ENCODE measurements at regions not wholly inside any gene's neighbourhood (a gene's known extent, or its start where the extent isn't known, plus 50 kb on each side); places are given as distances from the start of the nearest gene placed in this dataset.

DNA sequence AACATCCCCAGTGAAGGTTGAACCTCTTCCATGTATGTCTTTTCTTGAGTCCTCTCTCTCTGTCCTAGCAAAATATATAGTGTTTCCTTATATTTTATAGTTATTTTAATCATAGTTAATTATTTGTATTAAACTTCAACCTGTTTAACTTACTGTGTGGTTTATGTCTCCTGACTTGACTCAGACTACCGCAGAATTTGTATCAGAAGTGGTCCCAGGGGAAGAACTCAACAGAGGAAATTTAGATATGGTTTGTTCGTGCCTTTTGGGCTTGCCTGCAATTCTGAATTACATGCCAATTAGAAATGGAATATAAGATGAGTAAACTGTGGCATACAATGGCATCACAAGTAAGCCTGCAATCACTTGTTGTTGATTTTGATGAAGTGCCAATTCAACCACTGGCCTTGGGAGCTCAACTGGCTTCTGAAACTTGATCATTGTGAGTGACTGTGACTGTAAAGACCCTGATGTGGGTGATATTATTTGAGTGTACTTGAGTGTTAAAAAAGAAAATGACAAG lies 1459.5 kb upstream of the PCDH20 start:
- ATAC-seq (no peak), DNase-seq (no peak)
- no peaks in the 10 kb centered on the region for H3K36me3 ChIP-seq (ENCODE audit: low read depth)
- intact Hi-C loops (cut with DNase I, micrococcal nuclease): no loop called here
- TF ChIP-seq, protein P1, sequence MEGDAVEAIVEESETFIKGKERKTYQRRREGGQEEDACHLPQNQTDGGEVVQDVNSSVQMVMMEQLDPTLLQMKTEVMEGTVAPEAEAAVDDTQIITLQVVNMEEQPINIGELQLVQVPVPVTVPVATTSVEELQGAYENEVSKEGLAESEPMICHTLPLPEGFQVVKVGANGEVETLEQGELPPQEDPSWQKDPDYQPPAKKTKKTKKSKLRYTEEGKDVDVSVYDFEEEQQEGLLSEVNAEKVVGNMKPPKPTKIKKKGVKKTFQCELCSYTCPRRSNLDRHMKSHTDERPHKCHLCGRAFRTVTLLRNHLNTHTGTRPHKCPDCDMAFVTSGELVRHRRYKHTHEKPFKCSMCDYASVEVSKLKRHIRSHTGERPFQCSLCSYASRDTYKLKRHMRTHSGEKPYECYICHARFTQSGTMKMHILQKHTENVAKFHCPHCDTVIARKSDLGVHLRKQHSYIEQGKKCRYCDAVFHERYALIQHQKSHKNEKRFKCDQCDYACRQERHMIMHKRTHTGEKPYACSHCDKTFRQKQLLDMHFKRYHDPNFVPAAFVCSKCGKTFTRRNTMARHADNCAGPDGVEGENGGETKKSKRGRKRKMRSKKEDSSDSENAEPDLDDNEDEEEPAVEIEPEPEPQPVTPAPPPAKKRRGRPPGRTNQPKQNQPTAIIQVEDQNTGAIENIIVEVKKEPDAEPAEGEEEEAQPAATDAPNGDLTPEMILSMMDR (IDR thresholded peaks at IDR 0.05): no peak
- H3K9me3 ChIP-seq: peaks cover 59% of the 10 kb centered on the region
- no peaks in the 10 kb centered on the region for H3K4me1 ChIP-seq (ENCODE audit: low read depth)
- H3K4me3 ChIP-seq: no peak overlapping the region

DNA sequence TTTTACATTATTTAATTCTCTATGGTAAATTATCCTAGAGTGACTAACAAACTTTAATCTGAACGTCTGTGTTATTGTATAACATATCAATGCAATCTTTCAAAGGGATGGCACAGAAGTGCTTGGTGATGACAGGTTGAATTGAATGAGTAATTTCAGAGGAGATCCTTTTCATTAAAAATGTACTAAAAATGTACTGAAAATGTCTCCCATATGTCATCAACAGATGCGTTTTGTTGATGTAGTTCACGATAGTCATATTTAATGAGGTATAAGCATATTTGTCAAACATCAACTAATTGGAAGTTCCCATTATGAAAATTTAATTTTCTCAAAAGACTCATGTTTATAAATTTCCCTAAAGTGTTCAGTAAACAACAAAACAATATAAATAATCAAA lies 1434.7 kb upstream of the PCDH20 start:
- ATAC-seq: no peak
- intact Hi-C loops (cut with DNase I, micrococcal nuclease): no loop called here
- TF ChIP-seq, protein P1 (IDR thresholded peaks at IDR 0.05): no peak

DNA sequence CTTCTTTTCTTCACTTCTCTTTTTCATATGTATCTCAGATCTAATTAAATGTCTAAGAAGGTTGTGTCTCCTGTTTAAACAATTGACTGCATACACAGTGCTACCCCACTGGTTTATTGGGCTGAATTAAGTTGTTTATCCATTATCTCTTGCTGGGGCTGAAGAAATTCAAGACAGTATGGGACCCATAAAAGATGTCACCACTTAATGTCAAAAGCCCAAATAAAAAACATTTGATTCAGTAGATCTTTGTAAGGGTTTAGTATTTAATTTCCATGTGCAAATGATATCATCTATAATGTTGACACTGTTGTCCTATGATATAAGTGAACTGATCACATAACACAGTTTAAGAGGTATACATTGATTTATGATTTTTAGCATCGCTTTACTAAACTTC lies 1431.9 kb upstream of the PCDH20 start:
- Histone ChIP-seq H3K4me3 (no peak overlapping the region), H3K4me1 (ENCODE audit: low read depth) (no peaks in the 10 kb centered on the region), H3K9me3 (peaks cover 11% of the 10 kb centered on the region), H3K36me3 (ENCODE audit: low read depth) (no peaks in the 10 kb centered on the region)
- DNase-seq (no peak), ATAC-seq (no peak)
- intact Hi-C loops (cut with DNase I, micrococcal nuclease): no loop called here
- TF ChIP-seq, protein P1 (IDR thresholded peaks at IDR 0.05): no peak

More for the DNA sequence above, 1434.7 kb upstream of the PCDH20 start:
- H3K36me3 ChIP-seq (ENCODE audit: low read depth): no peaks in the 10 kb centered on the region
- no peak for DNase-seq
- H3K9me3 ChIP-seq: peaks cover 20% of the 10 kb centered on the region
- no peaks in the 10 kb centered on the region for H3K4me1 ChIP-seq (ENCODE audit: low read depth)
- no peak overlapping the region for H3K4me3 ChIP-seq

GRCh38 chr13:62846302-62846701 lies 1430.7 kb upstream of the PCDH20 start:
- ATAC-seq (no peak), DNase-seq (no peak)
- Histone ChIP-seq H3K9me3 (peaks cover 16% of the 10 kb centered on the region), H3K36me3 (ENCODE audit: low read depth) (no peaks in the 10 kb centered on the region), H3K4me3 (no peak overlapping the region), H3K4me1 (ENCODE audit: low read depth) (no peaks in the 10 kb centered on the region)
- intact Hi-C loops (cut with DNase I, micrococcal nuclease): no loop called here
- TF ChIP-seq, protein P1 (IDR thresholded peaks at IDR 0.05): no peak

DNA sequence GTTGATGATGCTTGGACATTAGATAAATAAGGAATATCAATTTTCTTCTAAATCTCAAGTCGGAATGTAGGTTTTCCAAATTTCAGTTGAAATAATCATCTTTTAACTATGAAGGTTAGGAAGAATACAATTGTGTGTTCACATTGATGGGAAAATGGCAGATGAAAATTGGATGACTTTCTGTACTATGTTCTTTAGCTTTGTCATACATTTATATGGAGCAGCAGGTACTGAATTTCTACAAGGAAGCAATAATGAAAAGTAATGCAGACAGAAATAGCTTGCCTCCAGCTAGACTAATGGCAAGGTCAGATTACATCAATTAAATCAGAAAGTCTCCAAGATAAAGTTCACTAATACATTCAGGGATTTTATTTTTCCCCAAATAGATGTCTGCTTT lies 1423.7 kb upstream of the PCDH20 start:
- no peak overlapping the region for H3K4me3 ChIP-seq
- ATAC-seq (no peak), DNase-seq (no peak)
- TF ChIP-seq, protein P1 (IDR thresholded peaks at IDR 0.05): no peak
- intact Hi-C loops (cut with DNase I, micrococcal nuclease): no loop called here
- H3K9me3 ChIP-seq: peaks cover 17% of the 10 kb centered on the region
- H3K36me3 ChIP-seq (ENCODE audit: low read depth): no peaks in the 10 kb centered on the region
- H3K4me1 ChIP-seq (ENCODE audit: low read depth): no peaks in the 10 kb centered on the region

GRCh38 chr13:62838929-62839328 lies 1423.3 kb upstream of the PCDH20 start:
- H3K4me3 ChIP-seq: no peak overlapping the region
- ATAC-seq (no peak), DNase-seq (no peak)
- intact Hi-C loops (cut with DNase I, micrococcal nuclease): no loop called here
- no peaks in the 10 kb centered on the region for H3K36me3 ChIP-seq (ENCODE audit: low read depth)
- TF ChIP-seq, protein P1 (IDR thresholded peaks at IDR 0.05): no peak
- H3K9me3 ChIP-seq: peaks cover 17% of the 10 kb centered on the region
- no peaks in the 10 kb centered on the region for H3K4me1 ChIP-seq (ENCODE audit: low read depth)

Measured in mucosa of descending colon (tissue), 3 donors.